Activated naive CD8-positive, alpha-beta T cell treated with anti-CD3 and anti-CD28 coated beads, Interleukin-2, amount 50 U/mL, for 24 hours (primary cell): ENCODE measurements at regions not wholly inside any gene's neighbourhood (a gene's known extent, or its start where the extent isn't known, plus 50 kb on each side); places are given as distances from the start of the nearest gene placed in this dataset.

Source experiments
- ATAC-seq: fragments of 150-1000 bp; cut with Tn5 transposase; one replicate; pipeline ENCODE4 v1.10.0; 2021
- DNase-seq: peaks from one replicate; pipeline ENCODE4 v3.0.0; 2021
- H3K27ac Mint-ChIP-seq: one replicate; pipeline ENCODE4 v1.8.0; 2021; ENCODE audit warnings: mild to moderate bottlenecking, mixed read lengths
- H3K27me3 Mint-ChIP-seq: one replicate; pipeline ENCODE4 v1.8.0; 2021; ENCODE audit warnings: mixed read lengths
- H3K36me3 Mint-ChIP-seq: one replicate; pipeline ENCODE4 v1.8.0; 2021; ENCODE audit warnings: low read depth, mixed read lengths
- H3K4me1 Mint-ChIP-seq: one replicate; pipeline ENCODE4 v1.8.0; 2021; ENCODE audit warnings: mixed read lengths
- H3K4me3 Mint-ChIP-seq: one replicate; pipeline ENCODE4 v1.8.0; 2021; ENCODE audit warnings: mild to moderate bottlenecking, moderate library complexity, mixed read lengths
- H3K9me3 Mint-ChIP-seq: one replicate; pipeline ENCODE4 v1.8.0; 2021; ENCODE audit warnings: mixed read lengths

GRCh38 chr15:24621630-24622215, 53.9 kb upstream of the NPAP1 start:
- Mint-ChIP-seq H3K9me3 (peaks cover 26% of the 10 kb centered on the region), H3K36me3 (no peaks in the 10 kb centered on the region), H3K27ac (no peak overlapping the region), H3K4me3 (no peak overlapping the region), H3K27me3 (no peaks in the 10 kb centered on the region), H3K4me1 (no peaks in the 10 kb centered on the region)
- DNase-seq (no peak), ATAC-seq (no peak)
